GM12878 (cell line): ENCODE measurements at regions not wholly inside any gene's neighbourhood (a gene's known extent, or its start where the extent isn't known, plus 50 kb on each side); places are given as distances from the start of the nearest gene placed in this dataset.

Experiments
- ATAC-seq: fragments of 200-7000 bp; cut with Tn5 transposase; 3 replicates; pipeline ENCODE4 v1.9.1; 2020; ENCODE audit warnings: mild to moderate bottlenecking, moderate library complexity
- BruUV-seq: library from RNA; stranded (reverse); fragments of 400-500 nt; replicated peaks from 2 replicates; lab custom pipeline; 2021; lab: Mats Ljungman, UMichigan
- CTCF ChIA-PET: fragments of 300-600 bp; sonication (Branson Sonifier 250); formaldehyde crosslinking; extraction: SDS; loops from one replicate; lab custom pipeline; 2021; ENCODE audit warnings: inconsistent platforms; lab: Yijun Ruan, JAX
- POLR2A ChIA-PET: fragments of 350-600 bp; formaldehyde crosslinking; extraction: SDS; loops from one replicate; lab custom pipeline; 2021; ENCODE audit warnings: inconsistent platforms; lab: Charles Lee
- RAD21 ChIA-PET: fragments of 300-600 bp; sonication (Branson Sonifier 250); formaldehyde crosslinking; loops from one replicate; lab custom pipeline; 2023; ENCODE audit warnings: antibody characterized with exemption; ENCODE audit not compliant: unreplicated experiment; lab: Charles Lee
- SMC1A ChIA-PET: fragments of 300-600 bp; sonication (Branson Sonifier 250); formaldehyde crosslinking; loops from one replicate; lab custom pipeline; 2023; ENCODE audit not compliant: unreplicated experiment, uncharacterized antibody; lab: Charles Lee
- DNase-seq: peaks from one replicate; pipeline ENCODE4 v3.0.0-alpha.2; 2011; ENCODE audit warnings: low read depth, low spot score
- FAIRE-seq: peaks from 3 replicates; lab custom pipeline; 2011; peaks lifted over from hg19 to GRCh38; lab: Jason Lieb, UNC
- H2AFZ ChIP-seq: 2 replicates; pipeline ENCODE4 v1.6.0; 2011; ENCODE audit warnings: low read depth, low read length, control low read depth; ENCODE audit not compliant: control insufficient read depth
- H3K27ac ChIP-seq: 2 replicates; pipeline ENCODE4 v1.5.1; 2011; ENCODE audit warnings: control low read depth; ENCODE audit not compliant: control insufficient read depth, insufficient read depth
- H3K27me3 ChIP-seq, 2 experiments: replicated peaks in 1 of 2; 2 replicates each; pipeline versions ENCODE4 v1.6.0 to v1.6.1; 2011; ENCODE audit warnings: low read length in 1 of 2; ENCODE audit not compliant: control insufficient read depth in 2 of 2, insufficient read depth in 2 of 2
- H3K36me3 ChIP-seq, 2 experiments: 2 replicates each; pipeline ENCODE4 v1.5.1; 2011; ENCODE audit warnings: low read length in 1 of 2; ENCODE audit not compliant: control insufficient read depth in 2 of 2, insufficient read depth in 2 of 2
- H3K4me1 ChIP-seq: 2 replicates; pipeline ENCODE4 v1.6.1; 2011; ENCODE audit warnings: mild to moderate bottlenecking, low read length, moderate library complexity, mixed read lengths; ENCODE audit not compliant: control insufficient read depth, insufficient read depth
- H3K4me2 ChIP-seq: 2 replicates; pipeline ENCODE4 v1.6.0; 2011; ENCODE audit warnings: control low read depth; ENCODE audit not compliant: control insufficient read depth, insufficient read depth
- H3K4me3 ChIP-seq: fragments of 200-600 bp; sonication (generic); 2 replicates; pipeline ENCODE4 v1.5.1; 2016
- H3K79me2 ChIP-seq: 2 replicates; pipeline ENCODE4 v1.6.0; 2011; ENCODE audit warnings: low read length; ENCODE audit not compliant: control insufficient read depth, insufficient read depth
- H3K9ac ChIP-seq: 2 replicates; pipeline ENCODE4 v1.8.0; 2011; ENCODE audit warnings: low read length, control low read depth, mixed read lengths; ENCODE audit not compliant: control insufficient read depth, insufficient read depth
- H3K9me3 ChIP-seq: replicated peaks from 3 replicates; pipeline ENCODE4 v1.5.1; 2011; ENCODE audit warnings: mild to moderate bottlenecking, low read length; ENCODE audit not compliant: control insufficient read depth, insufficient read depth
- H4K20me1 ChIP-seq: 2 replicates; pipeline ENCODE4 v1.6.0; 2011; ENCODE audit not compliant: control insufficient read depth, insufficient read depth
- CHD4 ChIP-seq: fragments of 200-600 bp; sonication (generic); IDR thresholded peaks from 2 replicates; pipeline ENCODE4 v1.6.1; 2016; ENCODE audit warnings: mild to moderate bottlenecking
- FOXK2 ChIP-seq: fragments of 450-650 bp; IDR thresholded peaks from 2 replicates; pipeline ENCODE4 v1.6.1; 2017; ENCODE audit warnings: mild to moderate bottlenecking, moderate library complexity
- JUNB ChIP-seq: IDR thresholded peaks from 2 replicates; pipeline ENCODE4 v1.6.1; 2016; ENCODE audit warnings: antibody characterized with exemption, mild to moderate bottlenecking
- NFIC ChIP-seq: IDR thresholded peaks from 2 replicates; pipeline ENCODE4 v1.6.1; 2012; ENCODE audit warnings: low read depth, mild to moderate bottlenecking, inconsistent platforms, low read length, moderate library complexity
- WGBS: methylation state at CpG from one replicate; pipeline ENCODE4 v1.1.6; 2016; ENCODE audit warnings: low lambda C conversion rate; ENCODE audit not compliant: insufficient replicate concordance, insufficient coverage; ENCODE audit errors: missing lambda C conversion rate; 5-methylcytosine and 5-hydroxymethylcytosine counted together
- in situ Hi-C: fragments of 300-500 bp; cut with MboI; formaldehyde crosslinking; loops from 9 replicates; pipeline ENCODE4 v1.14.3; 2018; ENCODE audit warnings: mixed read lengths
- intact Hi-C: fragments of 100-400 bp; cut with micrococcal nuclease; formaldehyde crosslinking; loops from one replicate; pipeline ENCODE4 v1.14.2; 2022; ENCODE audit not compliant: unreplicated experiment
- TF ChIP-seq, protein P1 (sequence below): IDR thresholded peaks from 2 replicates; pipeline ENCODE4 v1.6.1; 2012; ENCODE audit warnings: mild to moderate bottlenecking, low read depth, low read length

DNA sequence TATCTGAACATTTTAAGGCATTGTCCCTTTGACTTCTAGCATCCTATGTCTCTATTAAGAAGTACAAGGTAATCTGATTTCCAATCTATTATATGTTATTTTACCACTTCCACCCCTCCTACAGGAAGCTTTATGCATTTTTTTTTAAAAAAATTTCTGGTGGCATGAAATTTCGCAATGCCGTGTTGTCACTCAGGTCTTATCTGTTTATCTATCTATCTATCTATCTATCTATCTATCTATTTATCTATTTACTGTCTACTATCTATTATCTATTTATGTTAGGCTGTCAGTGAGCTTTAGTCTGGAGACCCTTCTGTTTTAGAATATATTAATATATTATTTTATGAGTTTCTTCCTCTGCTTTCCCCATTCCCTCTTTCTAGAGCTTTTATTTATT lies 125.3 kb upstream of the FAM9C start (continued):
- TF ChIP-seq, protein P1, sequence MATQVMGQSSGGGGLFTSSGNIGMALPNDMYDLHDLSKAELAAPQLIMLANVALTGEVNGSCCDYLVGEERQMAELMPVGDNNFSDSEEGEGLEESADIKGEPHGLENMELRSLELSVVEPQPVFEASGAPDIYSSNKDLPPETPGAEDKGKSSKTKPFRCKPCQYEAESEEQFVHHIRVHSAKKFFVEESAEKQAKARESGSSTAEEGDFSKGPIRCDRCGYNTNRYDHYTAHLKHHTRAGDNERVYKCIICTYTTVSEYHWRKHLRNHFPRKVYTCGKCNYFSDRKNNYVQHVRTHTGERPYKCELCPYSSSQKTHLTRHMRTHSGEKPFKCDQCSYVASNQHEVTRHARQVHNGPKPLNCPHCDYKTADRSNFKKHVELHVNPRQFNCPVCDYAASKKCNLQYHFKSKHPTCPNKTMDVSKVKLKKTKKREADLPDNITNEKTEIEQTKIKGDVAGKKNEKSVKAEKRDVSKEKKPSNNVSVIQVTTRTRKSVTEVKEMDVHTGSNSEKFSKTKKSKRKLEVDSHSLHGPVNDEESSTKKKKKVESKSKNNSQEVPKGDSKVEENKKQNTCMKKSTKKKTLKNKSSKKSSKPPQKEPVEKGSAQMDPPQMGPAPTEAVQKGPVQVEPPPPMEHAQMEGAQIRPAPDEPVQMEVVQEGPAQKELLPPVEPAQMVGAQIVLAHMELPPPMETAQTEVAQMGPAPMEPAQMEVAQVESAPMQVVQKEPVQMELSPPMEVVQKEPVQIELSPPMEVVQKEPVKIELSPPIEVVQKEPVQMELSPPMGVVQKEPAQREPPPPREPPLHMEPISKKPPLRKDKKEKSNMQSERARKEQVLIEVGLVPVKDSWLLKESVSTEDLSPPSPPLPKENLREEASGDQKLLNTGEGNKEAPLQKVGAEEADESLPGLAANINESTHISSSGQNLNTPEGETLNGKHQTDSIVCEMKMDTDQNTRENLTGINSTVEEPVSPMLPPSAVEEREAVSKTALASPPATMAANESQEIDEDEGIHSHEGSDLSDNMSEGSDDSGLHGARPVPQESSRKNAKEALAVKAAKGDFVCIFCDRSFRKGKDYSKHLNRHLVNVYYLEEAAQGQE: no peak

DNA sequence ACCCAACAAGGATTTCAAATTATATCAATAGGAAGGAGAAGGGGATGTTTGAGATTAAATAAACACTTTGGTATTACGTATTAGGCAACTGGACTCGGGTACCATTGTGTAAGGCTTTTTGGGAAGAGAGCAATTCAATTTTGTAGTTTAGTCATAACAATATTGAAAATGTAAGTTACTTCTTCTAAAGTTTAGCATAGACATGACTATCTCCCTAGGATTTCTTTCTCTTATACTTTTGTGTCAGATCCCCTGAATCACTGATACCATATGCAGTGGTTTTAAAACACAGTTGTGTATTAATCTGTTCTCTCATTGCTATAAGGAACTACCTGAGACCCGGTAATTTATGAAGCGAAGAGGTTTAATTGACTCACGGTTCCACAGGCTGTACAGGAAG lies 123.8 kb upstream of the FAM9C start:
- intact Hi-C loops (loop anchor here (10.0 kb wide), 1 partner anchor 163 kb away; no protein-coding TSS in a partner anchor), in situ Hi-C loops (no loop called here)
- SMC1A ChIA-PET: interaction anchor here (0.6 kb wide), 1 partner anchor 219 kb away, joined by 3 read pairs; no protein-coding TSS in a partner anchor
- no TSS peak for BruUV-seq
- peak; percentile 17; the same call in 2 of the 3 replicates for ATAC-seq
- CTCF ChIA-PET: no interaction called here
- no peak overlapping the region for H3K4me3 ChIP-seq
- H2AFZ ChIP-seq: no peak overlapping the region; the same call in none of the 2 replicates
- peaks cover 2% of the 10 kb centered on the region; the same call in 1 of the 3 replicates for H3K9me3 ChIP-seq
- FAIRE-seq: no peak
- RAD21 ChIA-PET: interaction anchor here (0.8 kb wide), 1 partner anchor 86 kb away, joined by 3 read pairs; no protein-coding TSS in a partner anchor
- no peaks in the 10 kb centered on the region for H3K36me3 ChIP-seq
- no peak for DNase-seq
- no peaks in the 10 kb centered on the region for H3K27me3 ChIP-seq
- H3K9ac ChIP-seq: no peak overlapping the region
- no peak overlapping the region for H3K27ac ChIP-seq
- H4K20me1 ChIP-seq: no peaks in the 10 kb centered on the region
- H3K4me1 ChIP-seq: peaks cover 8% of the 10 kb centered on the region
- no peak overlapping the region for H3K4me2 ChIP-seq
- peak; percentile 33; the same call in 1 of the 2 replicates for TF ChIP-seq NFIC
- TF ChIP-seq JUNB: peak; percentile 50; the same call in 1 of the 2 replicates
- TF ChIP-seq FOXK2: no peak
- no peak for TF ChIP-seq CHD4
- POLR2A ChIA-PET: no interaction called here
- WGBS: 29% methylated on average over 5 of the region's 5 CpGs
- H3K79me2 ChIP-seq: no peaks in the 10 kb centered on the region
